ENCODE measurements at regions not wholly inside any gene's neighbourhood (a gene's known extent, or its start where the extent isn't known, plus 50 kb on each side); places are given as distances from the start of the nearest gene placed in this dataset.

GRCh38 chr4:13763707-13764106, 136.2 kb upstream of the BOD1L1 start:
- no peaks in the 10 kb centered on the region for H3K27me3 ChIP-seq (ENCODE audit: control insufficient read depth, insufficient read depth, low read length)
- H3K4me1 ChIP-seq = no peaks in the 10 kb centered on the region
- H2AFZ ChIP-seq = no peak overlapping the region
- TF ChIP-seq, protein P1, sequence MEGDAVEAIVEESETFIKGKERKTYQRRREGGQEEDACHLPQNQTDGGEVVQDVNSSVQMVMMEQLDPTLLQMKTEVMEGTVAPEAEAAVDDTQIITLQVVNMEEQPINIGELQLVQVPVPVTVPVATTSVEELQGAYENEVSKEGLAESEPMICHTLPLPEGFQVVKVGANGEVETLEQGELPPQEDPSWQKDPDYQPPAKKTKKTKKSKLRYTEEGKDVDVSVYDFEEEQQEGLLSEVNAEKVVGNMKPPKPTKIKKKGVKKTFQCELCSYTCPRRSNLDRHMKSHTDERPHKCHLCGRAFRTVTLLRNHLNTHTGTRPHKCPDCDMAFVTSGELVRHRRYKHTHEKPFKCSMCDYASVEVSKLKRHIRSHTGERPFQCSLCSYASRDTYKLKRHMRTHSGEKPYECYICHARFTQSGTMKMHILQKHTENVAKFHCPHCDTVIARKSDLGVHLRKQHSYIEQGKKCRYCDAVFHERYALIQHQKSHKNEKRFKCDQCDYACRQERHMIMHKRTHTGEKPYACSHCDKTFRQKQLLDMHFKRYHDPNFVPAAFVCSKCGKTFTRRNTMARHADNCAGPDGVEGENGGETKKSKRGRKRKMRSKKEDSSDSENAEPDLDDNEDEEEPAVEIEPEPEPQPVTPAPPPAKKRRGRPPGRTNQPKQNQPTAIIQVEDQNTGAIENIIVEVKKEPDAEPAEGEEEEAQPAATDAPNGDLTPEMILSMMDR (IDR thresholded peaks at IDR 0.05) = no peak
- no peak overlapping the region for H3K9ac ChIP-seq
- no peak overlapping the region for H3K4me2 ChIP-seq (ENCODE audit: low read length)
- no peaks in the 10 kb centered on the region for H3K79me2 ChIP-seq
- H3K9me3 ChIP-seq (ENCODE audit: control insufficient read depth, low read length) = no peaks in the 10 kb centered on the region
- H3K4me3 ChIP-seq (ENCODE audit: low read depth, low read length) = no peak overlapping the region
- H3K36me3 ChIP-seq (ENCODE audit: control insufficient read depth, insufficient read depth, low read length) = no peaks in the 10 kb centered on the region
- no peak overlapping the region for H3K27ac ChIP-seq

DNA sequence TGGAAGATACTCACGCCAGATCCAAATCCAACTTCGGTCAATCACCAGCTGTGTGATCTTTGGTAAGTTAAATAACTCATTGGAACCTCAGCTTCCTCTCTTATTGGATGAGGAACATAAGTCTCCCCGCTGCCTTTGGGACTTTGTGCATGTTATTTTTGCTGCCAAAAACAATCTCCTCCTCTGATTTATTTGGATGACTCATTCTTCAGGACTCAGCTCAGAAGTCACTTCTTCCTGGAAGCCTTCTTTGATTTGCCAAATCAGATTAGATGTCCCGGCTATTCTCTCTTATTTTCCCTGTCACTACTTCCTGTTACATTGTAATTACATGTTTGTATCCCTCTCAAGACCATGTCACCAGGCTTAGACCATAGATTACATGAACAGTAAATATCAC, 138.0 kb upstream of the BOD1L1 start:
- Histone ChIP-seq H2AFZ (no peak overlapping the region), H3K27ac (no peak overlapping the region), H3K36me3 (ENCODE audit: control insufficient read depth, insufficient read depth, low read length) (no peaks in the 10 kb centered on the region), H3K4me3 (ENCODE audit: low read depth, low read length) (no peak overlapping the region), H3K4me1 (no peaks in the 10 kb centered on the region), H3K4me2 (ENCODE audit: low read length) (no peak overlapping the region), H3K9me3 (ENCODE audit: control insufficient read depth, low read length) (no peaks in the 10 kb centered on the region), H3K9ac (no peak overlapping the region), H3K79me2 (no peaks in the 10 kb centered on the region), H3K27me3 (ENCODE audit: control insufficient read depth, insufficient read depth, low read length) (no peaks in the 10 kb centered on the region)
- TF ChIP-seq, protein P1 (IDR thresholded peaks at IDR 0.05) = no peak

- Histone ChIP-seq H3K4me2 (ENCODE audit: low read length) (no peak overlapping the region), H3K27me3 (ENCODE audit: control insufficient read depth, insufficient read depth, low read length) (no peaks in the 10 kb centered on the region), H3K9ac (no peak overlapping the region), H3K4me1 (no peaks in the 10 kb centered on the region), H3K36me3 (ENCODE audit: control insufficient read depth, insufficient read depth, low read length) (no peaks in the 10 kb centered on the region), H3K79me2 (no peaks in the 10 kb centered on the region), H3K27ac (no peak overlapping the region), H3K4me3 (ENCODE audit: low read depth, low read length) (no peak overlapping the region), H2AFZ (no peak overlapping the region), H3K9me3 (ENCODE audit: control insufficient read depth, low read length) (no peaks in the 10 kb centered on the region)
- TF ChIP-seq, protein P1 (IDR thresholded peaks at IDR 0.05) = no peak
Measured at GRCh38 chr4:13766761-13767540, 139.4 kb upstream of the BOD1L1 start.

DNA sequence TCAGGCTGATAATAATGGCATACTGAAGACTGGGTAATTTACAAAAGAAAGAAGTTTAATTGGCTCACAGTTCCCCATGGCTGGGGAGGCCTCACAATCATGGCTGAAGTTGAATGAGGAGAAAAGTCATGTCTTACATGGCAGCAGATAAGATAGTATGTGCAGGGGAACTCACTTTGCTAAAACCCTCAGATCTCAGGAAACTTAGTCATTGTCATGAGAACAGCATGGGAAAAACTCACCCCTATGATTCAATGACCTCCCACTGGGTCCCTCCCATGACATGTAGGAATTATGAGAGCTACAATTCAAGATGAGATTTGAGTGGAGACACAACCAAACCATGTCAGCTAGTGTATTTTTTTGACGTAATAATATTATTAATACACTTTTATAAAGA, 149.8 kb upstream of the BOD1L1 start:
- H3K79me2 ChIP-seq = no peaks in the 10 kb centered on the region
- no peaks in the 10 kb centered on the region for H3K9me3 ChIP-seq (ENCODE audit: control insufficient read depth, low read length)
- no peak overlapping the region for H3K9ac ChIP-seq
- no peaks in the 10 kb centered on the region for H3K36me3 ChIP-seq (ENCODE audit: control insufficient read depth, insufficient read depth, low read length)
- H3K27ac ChIP-seq = no peak overlapping the region
- no peak overlapping the region for H3K4me3 ChIP-seq (ENCODE audit: low read depth, low read length)
- TF ChIP-seq, protein P1 (IDR thresholded peaks at IDR 0.05) = no peak
- no peak overlapping the region for H2AFZ ChIP-seq
- H3K4me1 ChIP-seq = no peaks in the 10 kb centered on the region
- H3K4me2 ChIP-seq (ENCODE audit: low read length) = no peak overlapping the region
- no peaks in the 10 kb centered on the region for H3K27me3 ChIP-seq (ENCODE audit: control insufficient read depth, insufficient read depth, low read length)

DNA sequence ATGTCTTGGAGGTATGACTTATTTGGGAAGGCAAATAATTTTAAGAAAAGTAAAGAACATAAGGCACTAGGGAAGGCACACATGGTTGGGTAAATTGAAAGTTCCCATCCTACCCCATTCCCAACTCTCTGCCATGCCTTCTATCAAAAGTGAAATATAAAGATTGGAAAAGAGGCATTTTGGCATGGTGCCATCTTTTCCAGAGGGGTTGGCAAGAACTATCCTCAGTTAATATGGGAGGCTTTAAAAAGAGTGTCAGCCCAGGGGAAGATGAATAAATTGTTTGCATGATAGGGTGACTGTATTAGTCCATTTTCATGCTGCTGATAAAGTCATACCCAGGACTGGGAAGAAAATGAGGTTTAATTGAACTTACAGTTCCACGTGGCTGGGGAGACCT, 150.8 kb upstream of the BOD1L1 start:
- Histone ChIP-seq H3K79me2 (no peaks in the 10 kb centered on the region), H3K4me2 (ENCODE audit: low read length) (no peak overlapping the region), H2AFZ (no peak overlapping the region), H3K4me3 (ENCODE audit: low read depth, low read length) (no peak overlapping the region), H3K4me1 (no peaks in the 10 kb centered on the region), H3K27ac (no peak overlapping the region), H3K27me3 (ENCODE audit: control insufficient read depth, insufficient read depth, low read length) (no peaks in the 10 kb centered on the region), H3K9ac (no peak overlapping the region), H3K9me3 (ENCODE audit: control insufficient read depth, low read length) (no peaks in the 10 kb centered on the region), H3K36me3 (ENCODE audit: control insufficient read depth, insufficient read depth, low read length) (no peaks in the 10 kb centered on the region)
- TF ChIP-seq, protein P1 (IDR thresholded peaks at IDR 0.05) = no peak
